ENCODE measurements at regions not wholly inside any gene's neighbourhood (a gene's known extent, or its start where the extent isn't known, plus 50 kb on each side); places are given as distances from the start of the nearest gene placed in this dataset.

DNA sequence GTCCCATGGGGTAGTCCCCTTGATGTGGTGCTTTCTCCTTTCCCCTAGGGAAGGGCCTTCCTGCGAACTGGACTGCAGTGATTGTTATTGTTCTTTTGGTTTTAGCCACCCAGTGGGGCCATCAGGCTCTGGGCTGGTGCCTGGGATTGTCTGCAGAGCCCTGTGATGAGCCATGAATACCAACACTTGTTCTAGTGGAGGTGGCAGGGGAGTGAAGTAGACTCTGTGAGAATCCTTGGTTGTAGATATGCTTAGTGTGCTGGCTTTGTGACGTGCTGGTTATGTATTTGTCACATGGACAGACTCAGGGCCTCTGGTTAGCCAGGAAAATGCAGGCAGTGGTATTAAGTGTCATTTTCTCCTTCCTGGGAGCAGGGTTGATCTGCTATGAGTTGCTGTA lies 51.8 kb upstream of the NDUFB4 start:
- Histone ChIP-seq H3K9me3 (replicated peaks) (peaks cover 5% of the 10 kb centered on the region), H3K27ac (no peak overlapping the region), H3K4me3 (no peak overlapping the region), H3K4me1 (no peaks in the 10 kb centered on the region), H3K27me3 (0 out of 2 replicates have a peak, but pooled peaks cover 3% of the 10 kb centered on the region), H3K36me3 (no peaks in the 10 kb centered on the region)
- no peak for DNase-seq

DNA sequence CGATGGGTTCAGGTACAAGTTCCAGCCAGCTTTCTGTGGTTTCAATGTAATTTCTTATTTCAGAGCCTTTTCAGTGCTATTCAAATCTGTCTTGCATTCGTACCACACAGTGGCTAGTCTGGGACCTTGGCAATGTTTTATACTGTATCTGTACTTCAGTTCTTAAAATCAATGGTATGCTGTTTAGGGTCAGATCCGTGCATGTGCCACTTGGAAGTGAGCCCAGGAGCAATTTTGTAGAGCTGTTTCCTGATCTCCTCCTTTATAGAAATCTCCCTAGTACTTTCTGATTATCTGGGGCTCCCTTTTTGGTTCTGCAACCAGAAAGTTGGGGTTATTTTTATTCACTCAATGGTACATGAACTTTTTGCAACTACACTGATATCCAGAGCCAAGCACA lies 59.5 kb upstream of the NDUFB4 start:
- H3K36me3 ChIP-seq, result no peaks in the 10 kb centered on the region
- no peak for DNase-seq
- no peak overlapping the region for H3K27ac ChIP-seq
- H3K9me3 ChIP-seq (replicated peaks), result peaks cover 5% of the 10 kb centered on the region
- no peak overlapping the region for H3K4me3 ChIP-seq
- H3K4me1 ChIP-seq, result no peaks in the 10 kb centered on the region
- H3K27me3 ChIP-seq, result no peaks in the 10 kb centered on the region

DNA sequence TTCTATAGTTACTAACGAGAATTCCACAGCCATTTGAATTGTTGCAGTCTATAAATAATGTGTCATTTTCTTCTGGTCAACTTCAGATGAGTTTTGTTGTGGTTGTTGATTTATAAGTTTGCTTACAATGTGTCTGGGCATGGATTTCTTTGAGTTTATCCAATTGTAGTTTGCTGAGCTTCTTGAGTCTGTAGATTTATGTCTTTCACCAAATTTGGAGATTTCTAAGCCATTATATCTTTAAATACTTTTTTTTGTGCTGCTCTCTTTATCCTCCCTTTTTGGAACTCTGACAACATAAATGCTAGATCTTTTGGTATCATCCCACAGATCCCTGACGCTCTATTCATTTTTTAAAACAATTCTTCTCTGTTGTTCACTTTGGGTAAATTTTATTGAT lies 63.2 kb upstream of the NDUFB4 start:
- no peaks in the 10 kb centered on the region for H3K27me3 ChIP-seq
- H3K4me3 ChIP-seq, result no peak overlapping the region
- no peak overlapping the region for H3K27ac ChIP-seq
- H3K9me3 ChIP-seq (replicated peaks), result no peaks in the 10 kb centered on the region; the same call in 1 of the 2 replicates
- H3K4me1 ChIP-seq, result no peaks in the 10 kb centered on the region
- no peaks in the 10 kb centered on the region for H3K36me3 ChIP-seq
- no peak for DNase-seq

DNA sequence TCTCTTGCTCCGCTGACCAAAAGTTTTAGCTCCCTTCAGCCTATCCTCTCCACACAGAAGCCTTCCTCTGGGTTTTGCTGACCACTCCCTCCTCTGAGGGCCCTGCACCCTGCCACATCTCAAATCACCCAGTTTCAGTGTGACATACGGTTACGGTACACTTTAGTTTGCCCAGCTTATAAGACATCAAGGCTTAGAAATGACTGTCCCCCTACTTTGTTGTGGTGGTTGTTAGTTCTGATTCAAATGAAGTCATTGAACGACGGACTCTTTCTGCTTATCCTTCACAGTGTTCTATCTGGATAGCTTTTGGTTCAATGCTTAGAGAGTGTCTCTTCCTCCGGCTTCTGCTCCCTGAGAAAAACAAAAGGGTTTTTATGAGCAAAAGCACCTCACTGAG lies 68.0 kb upstream of the NDUFB4 start:
- Histone ChIP-seq H3K9me3 (replicated peaks) (no peaks in the 10 kb centered on the region), H3K4me3 (no peak overlapping the region), H3K4me1 (no peaks in the 10 kb centered on the region), H3K36me3 (no peaks in the 10 kb centered on the region), H3K27me3 (no peaks in the 10 kb centered on the region), H3K27ac (no peak overlapping the region)
- DNase-seq, result no peak

DNA sequence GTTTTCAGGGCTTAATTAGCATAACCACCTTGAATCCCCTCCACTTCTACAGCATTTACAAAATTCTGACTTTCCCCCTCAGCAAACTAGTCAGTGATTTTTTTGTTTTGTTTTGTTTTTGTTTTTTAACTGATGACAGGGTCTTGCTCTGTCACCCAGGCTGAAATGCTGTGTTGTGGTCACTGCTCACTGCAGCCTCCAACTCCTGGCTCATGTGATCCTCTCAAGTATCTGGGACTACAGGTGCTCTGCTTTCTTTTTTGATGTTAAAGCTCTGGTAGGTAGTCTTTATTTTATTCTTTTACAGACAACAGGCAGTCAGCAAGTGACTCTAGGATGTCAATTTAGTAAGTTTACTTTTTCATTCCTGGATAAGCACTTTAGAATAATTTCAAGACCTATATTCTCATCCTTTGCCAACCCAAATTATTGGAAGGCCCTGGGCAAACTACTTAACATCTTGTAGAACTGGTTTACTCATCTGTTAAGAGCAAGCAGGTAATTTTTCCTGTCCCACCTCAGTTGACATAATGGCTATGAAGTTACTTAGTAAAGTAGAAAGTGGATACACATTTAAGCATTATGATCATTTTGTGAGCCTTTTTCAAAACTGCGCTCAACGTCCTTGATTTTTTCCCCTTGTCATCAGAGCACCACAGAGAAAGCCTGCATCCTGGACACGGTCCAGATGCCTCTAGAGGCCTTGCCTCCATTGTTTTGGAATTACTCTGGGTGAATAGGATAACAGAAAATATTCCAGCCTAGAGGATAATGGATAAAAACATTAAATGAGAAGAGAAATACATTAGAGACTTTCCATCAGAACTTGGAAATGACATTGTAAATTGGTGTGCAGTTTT lies 69.9 kb upstream of the NDUFB4 start:
- H3K4me3 ChIP-seq, result no peak overlapping the region
- no peaks in the 10 kb centered on the region for H3K27me3 ChIP-seq
- no peaks in the 10 kb centered on the region for H3K9me3 ChIP-seq (replicated peaks)
- no peak overlapping the region for H3K27ac ChIP-seq
- H3K36me3 ChIP-seq, result no peaks in the 10 kb centered on the region
- no peak for DNase-seq
- H3K4me1 ChIP-seq, result no peaks in the 10 kb centered on the region

DNA sequence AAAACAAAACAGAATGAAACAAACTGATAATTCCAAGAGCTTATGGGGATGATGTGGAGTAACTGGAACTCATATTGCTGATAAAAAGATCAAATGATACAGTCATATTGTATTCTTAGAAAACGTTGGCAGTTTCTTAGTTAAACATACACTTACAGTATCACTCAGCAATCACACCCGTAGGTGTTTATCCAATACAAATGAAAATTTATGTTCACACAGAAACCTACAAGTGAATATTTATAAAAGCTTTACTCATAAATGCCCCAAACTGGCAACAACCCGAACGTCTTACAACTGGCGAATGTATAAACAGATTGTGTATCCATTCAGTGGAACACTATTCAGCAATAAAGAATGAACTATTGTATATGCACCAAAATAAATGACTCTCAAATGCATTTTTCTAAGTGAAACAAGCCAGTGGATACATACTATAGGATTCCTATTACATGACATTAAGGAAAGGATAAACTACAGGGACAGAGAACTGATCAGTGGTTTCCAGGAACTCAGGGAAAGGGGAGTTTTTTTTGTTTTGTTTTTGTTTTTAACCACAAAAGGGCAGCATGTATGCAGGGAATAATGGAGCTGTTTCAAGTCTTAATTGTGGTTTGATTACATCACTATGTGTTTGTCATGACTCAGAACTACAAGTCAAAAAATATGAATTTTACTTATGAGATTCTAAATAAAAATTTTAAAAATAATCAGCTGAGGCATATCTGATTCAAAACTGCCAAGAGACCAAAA lies 71.8 kb upstream of the NDUFB4 start:
- Histone ChIP-seq H3K4me3 (no peak overlapping the region), H3K9me3 (replicated peaks) (no peaks in the 10 kb centered on the region), H3K36me3 (no peaks in the 10 kb centered on the region), H3K4me1 (no peaks in the 10 kb centered on the region), H3K27ac (no peak overlapping the region), H3K27me3 (no peaks in the 10 kb centered on the region)
- DNase-seq, result no peak

DNA sequence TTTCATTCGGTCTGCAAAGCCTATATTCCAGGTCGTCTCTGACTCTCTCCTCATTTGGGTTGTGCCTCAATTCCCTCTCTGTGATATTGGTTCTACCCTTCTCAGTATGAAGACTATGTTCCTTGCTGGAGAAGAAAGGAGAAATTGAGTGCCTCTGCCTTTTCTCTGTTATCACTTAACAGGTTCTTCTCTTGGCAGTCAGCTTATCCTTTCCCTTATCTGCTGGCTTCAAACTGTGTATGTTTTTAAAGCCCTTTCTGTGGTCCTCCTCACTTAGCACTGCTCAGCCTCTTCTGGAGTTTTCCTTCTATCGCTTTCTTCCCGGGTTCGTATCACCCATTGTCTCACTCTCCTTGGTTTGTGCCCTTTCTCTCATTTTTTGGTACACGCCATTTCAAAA lies 65.3 kb upstream of the FSTL1 start:
- Histone ChIP-seq H3K27ac (no peak overlapping the region), H3K9me3 (replicated peaks) (no peaks in the 10 kb centered on the region), H3K4me1 (no peaks in the 10 kb centered on the region), H3K4me3 (no peak overlapping the region), H3K27me3 (no peaks in the 10 kb centered on the region), H3K36me3 (no peaks in the 10 kb centered on the region)
- no peak for DNase-seq

DNA sequence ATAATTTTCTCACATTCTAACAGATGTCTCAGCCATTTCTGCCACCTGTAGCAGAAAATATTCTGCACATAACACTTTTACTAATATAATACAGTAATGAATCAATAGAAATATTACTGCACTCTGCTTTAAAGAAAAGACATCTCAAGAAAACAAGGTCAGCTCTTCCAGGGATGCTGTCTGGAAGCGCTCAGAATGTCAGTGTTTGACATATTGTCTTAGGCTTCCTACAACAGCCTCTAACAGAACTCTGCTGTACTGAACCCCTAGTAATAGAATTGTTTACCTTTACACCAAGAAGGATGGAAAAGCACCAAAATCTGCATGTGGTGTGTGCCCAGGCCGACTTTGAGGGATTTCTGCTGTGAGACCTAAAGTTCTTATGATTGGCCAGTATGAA lies 61.9 kb upstream of the FSTL1 start:
- Histone ChIP-seq H3K4me1 (no peaks in the 10 kb centered on the region), H3K27ac (no peak overlapping the region), H3K9me3 (replicated peaks) (0 out of 2 replicates have a peak, but pooled peaks cover 5% of the 10 kb centered on the region), H3K36me3 (no peaks in the 10 kb centered on the region), H3K27me3 (no peaks in the 10 kb centered on the region), H3K4me3 (no peak overlapping the region)
- DNase-seq, result no peak

DNA sequence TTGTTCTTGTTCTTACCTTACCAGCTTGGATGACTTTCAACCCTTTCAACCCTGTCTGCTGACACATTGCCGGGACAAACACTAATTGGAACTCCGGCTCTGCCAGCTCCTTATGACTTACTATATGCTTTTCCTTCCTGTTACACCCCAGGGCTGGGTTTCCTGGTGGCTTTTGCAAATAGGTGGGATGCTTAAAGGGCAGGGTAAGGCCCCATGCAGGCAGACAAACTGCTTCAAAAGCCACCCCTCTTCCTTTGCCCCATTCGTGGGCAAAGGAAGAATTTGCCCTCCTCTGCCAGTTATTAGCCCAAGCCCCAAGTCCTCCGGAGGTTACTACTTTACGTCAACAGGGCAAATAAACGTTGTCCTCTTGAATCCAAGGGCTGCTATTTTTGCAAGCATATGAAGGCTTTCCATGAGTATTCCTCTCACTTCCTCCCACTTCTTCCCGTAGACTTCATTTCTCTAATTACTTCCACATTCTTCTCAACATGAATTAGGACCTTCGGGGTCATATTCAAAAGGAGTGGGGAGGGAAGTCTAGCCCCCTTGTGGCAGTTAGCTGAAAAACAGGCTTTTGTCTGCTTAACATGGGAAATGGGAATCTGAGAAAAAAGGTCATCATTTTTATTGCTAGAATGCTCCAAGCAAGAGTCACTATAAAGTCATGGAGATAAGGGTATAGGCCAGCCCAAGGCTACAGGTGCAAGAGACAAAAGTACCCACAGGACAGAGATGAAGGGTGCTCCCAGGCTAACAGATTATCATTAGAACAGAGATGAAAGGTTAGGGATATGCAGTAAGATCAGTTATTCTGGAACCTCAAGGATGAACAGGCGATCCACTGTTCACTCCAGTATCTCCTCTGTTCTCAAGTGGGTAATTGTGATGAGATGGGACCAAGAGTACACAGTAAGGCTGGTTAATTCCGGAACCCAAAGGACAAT lies 56.3 kb upstream of the FSTL1 start:
- Histone ChIP-seq H3K9me3 (replicated peaks) (0 out of 2 replicates have a peak, but pooled peaks cover 5% of the 10 kb centered on the region), H3K36me3 (no peaks in the 10 kb centered on the region), H3K4me1 (no peaks in the 10 kb centered on the region), H3K4me3 (no peak overlapping the region), H3K27me3 (no peaks in the 10 kb centered on the region), H3K27ac (no peak overlapping the region)
- peak; percentile 20 to 70 for DNase-seq

DNA sequence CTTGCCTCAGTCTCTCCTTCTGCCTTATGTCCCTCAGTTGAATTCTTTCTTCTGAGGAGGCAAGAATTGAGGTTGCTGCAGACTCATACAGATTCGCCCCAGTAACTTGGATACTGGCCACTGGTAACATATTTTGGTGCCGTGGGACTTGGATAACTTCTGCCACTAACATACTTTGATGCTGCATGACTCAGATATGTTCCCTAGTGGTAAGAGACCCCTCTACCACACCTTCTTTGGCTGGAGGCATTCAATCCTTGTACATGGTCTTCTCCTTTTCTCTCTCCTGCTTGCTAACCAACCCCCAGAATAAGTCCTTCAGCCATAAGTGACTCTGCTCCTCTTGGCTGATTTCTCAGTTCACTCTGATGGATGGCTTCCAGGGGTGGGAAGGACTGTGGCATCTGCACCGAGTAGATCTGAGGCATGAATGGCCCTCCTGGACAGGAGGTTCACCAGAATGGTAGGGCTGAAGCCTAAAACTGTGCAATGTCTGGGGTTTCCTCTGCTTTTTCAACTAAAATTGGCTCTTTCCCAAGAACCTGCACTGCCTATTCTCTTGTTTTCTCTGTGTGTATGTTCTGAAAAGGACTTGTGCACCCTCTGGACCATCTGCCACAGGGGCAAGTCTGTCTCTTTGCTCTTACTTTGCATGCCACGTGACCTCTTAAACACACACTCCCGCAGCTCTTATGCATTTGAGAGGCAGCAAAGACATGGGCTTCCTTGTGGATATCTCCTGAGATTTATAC lies 55.5 kb upstream of the FSTL1 start:
- no peak overlapping the region for H3K27ac ChIP-seq
- no peaks in the 10 kb centered on the region for H3K27me3 ChIP-seq
- H3K36me3 ChIP-seq, result no peaks in the 10 kb centered on the region
- no peak overlapping the region for H3K4me3 ChIP-seq
- no peak for DNase-seq
- H3K9me3 ChIP-seq (replicated peaks), result 0 out of 2 replicates have a peak, but pooled peaks cover 5% of the 10 kb centered on the region
- H3K4me1 ChIP-seq, result no peaks in the 10 kb centered on the region

DNA sequence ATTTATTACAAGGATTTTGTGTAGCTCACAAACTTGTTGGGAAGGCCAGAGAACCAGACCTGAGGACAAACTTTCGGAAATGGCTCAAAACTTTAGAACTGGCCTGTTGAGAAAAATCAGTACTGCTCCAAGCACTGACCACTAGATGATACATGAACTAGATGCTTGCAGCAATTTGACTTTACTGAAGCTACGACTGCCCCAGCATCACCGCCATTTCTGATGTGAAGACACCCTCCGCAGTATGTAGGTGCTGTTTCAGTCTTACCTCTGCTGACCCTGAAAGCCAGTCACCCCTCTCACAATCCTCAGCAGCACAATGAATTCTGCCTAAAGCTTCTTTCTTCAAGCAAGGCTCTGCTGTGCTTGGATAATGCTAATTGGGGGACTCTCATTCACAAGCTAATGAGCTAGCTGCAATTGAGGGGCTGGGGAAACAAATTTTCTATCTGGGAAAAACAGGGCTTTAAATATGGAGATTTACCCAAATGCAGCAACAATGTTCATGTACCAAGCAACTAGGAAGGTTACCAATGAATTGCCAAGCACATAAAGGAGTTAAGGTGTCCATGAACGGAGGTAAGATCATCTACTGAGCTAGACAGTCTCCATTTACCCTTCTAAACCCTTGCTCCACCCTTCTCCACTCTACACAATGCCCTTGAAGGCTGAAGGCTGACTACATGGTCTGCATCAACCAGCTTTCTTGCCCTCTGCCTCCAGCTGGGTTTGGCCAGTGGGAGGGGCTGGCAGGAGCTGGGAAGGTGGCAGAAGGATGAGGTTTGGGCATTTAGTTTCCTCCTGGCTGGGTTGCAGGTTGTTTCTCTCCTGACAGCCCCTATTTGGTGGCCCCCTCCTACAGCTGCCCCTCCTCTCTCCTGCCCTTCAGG lies 53.2 kb upstream of the FSTL1 start:
- Histone ChIP-seq H3K27me3 (no peaks in the 10 kb centered on the region), H3K4me3 (no peak overlapping the region), H3K4me1 (peaks cover under 1% of the 10 kb centered on the region; the same call in 1 of the 2 replicates), H3K36me3 (no peaks in the 10 kb centered on the region), H3K27ac (no peak overlapping the region), H3K9me3 (replicated peaks) (0 out of 2 replicates have a peak, but pooled peaks cover 5% of the 10 kb centered on the region)
- DNase-seq, result no peak

DNA sequence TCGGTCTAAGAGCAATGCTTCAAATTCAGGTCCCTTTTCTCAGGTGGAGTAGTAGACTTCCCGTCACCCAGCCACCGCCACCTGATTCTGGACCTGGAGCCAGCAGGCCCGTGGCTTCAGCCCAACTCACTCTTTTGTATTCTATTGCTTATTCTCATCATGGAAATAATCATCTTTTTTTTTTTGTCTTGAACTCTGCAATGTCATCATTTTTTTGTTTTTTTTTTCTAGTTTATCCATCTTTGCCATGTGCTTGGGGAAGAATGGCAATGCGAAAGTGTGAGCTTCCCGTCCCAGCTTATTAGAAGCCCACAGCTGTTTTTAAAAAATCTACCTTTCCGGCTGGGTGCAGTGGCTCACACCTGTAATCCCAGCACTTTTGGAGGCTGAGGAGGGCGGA lies 51.3 kb upstream of the FSTL1 start:
- no peaks in the 10 kb centered on the region for H3K36me3 ChIP-seq
- no peaks in the 10 kb centered on the region for H3K9me3 ChIP-seq (replicated peaks)
- H3K4me1 ChIP-seq, result peaks cover 16% of the 10 kb centered on the region
- DNase-seq, result no peak
- H3K27ac ChIP-seq, result no peak overlapping the region
- no peaks in the 10 kb centered on the region for H3K27me3 ChIP-seq
- H3K4me3 ChIP-seq, result no peak overlapping the region
